SW 1271 (cell line): ENCODE measurements at regions not wholly inside any gene's neighbourhood (a gene's known extent, or its start where the extent isn't known, plus 50 kb on each side); places are given as distances from the start of the nearest gene placed in this dataset.
"Not testable (repeated sequence)": the region's sequence is repeated elsewhere in the genome, so short reads cannot be mapped to it uniquely, and the experiment has no call there.

Experiments
- DNase-seq, 2 experiments: peaks; one replicate each; lab custom pipeline; 2025; lab: John Stamatoyannopoulos, UW

GRCh38 chr10:27344568-27345454 lies 104.2 kb upstream of the ACBD5 start:
- no peak for DNase-seq

GRCh38 chr10:27341001-27341400 lies 100.4 kb upstream of the ACBD5 start:
- DNase-seq = no peak

GRCh38 chr10:27335246-27335645 lies 94.6 kb upstream of the ACBD5 start:
- DNase-seq = not testable (repeated sequence)

- no peak for DNase-seq
Observed at GRCh38 chr10:27330074-27330473, 89.5 kb upstream of the ACBD5 start.

GRCh38 chr10:27328946-27329345 lies 88.3 kb upstream of the ACBD5 start:
- DNase-seq = no peak

GRCh38 chr10:27326748-27327147 lies 86.2 kb upstream of the ACBD5 start:
- DNase-seq = not testable (repeated sequence)

GRCh38 chr10:27319752-27320431 lies 79.3 kb upstream of the ACBD5 start:
- DNase-seq = no peak

GRCh38 chr10:27319139-27319538 lies 78.5 kb upstream of the ACBD5 start:
- not testable (repeated sequence) for DNase-seq

GRCh38 chr10:27315082-27315481 lies 74.5 kb upstream of the ACBD5 start:
- DNase-seq = not testable (repeated sequence)

GRCh38 chr10:27313586-27313985 lies 73.0 kb upstream of the ACBD5 start:
- not testable (repeated sequence) for DNase-seq

- no peak for DNase-seq
Observed at GRCh38 chr10:27312854-27313253, 72.3 kb upstream of the ACBD5 start.

GRCh38 chr10:27311809-27312208 lies 71.2 kb upstream of the ACBD5 start:
- not testable (repeated sequence) for DNase-seq

GRCh38 chr10:27298522-27298850 lies 57.9 kb upstream of the ACBD5 start:
- DNase-seq = not testable (repeated sequence)

GRCh38 chr10:27297844-27298521 lies 57.4 kb upstream of the ACBD5 start:
- DNase-seq = no peak

- not testable (repeated sequence) for DNase-seq
Observed at GRCh38 chr10:27296285-27296684, 55.7 kb upstream of the ACBD5 start.

GRCh38 chr10:27291253-27291895 lies 50.8 kb upstream of the ACBD5 start:
- not testable (repeated sequence) for DNase-seq
